GM18867 (cell line): ENCODE measurements at regions not wholly inside any gene's neighbourhood (a gene's known extent, or its start where the extent isn't known, plus 50 kb on each side); places are given as distances from the start of the nearest gene placed in this dataset.

Source experiments
- ATAC-seq: cut with Tn5 transposase; IDR thresholded peaks from one replicate; pipeline ENCODE4 v1.9.1; 2021; ENCODE audit warnings: mild to moderate bottlenecking, moderate library complexity; ENCODE audit not compliant: unreplicated experiment

GRCh38 chr15:96273317-96274086 lies 57.0 kb upstream of the NR2F2 start:
- no peak for ATAC-seq

DNA sequence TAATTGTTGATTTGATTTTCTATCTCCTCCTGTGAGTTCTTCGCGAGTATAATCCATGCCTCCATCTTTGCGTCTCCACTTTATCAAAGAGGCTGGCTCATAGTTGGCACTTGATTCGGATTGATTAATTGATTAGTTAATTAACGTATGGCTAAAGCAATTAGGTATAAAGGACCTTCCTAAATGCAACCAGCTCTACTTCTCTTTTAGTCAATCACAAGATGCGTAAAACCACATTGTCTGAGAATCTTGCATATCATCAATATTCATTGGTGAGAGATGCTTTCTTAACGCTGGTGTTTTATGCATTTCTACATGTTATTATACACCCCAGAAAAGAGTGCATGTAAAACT lies 56.4 kb upstream of the NR2F2 start:
- no peak for ATAC-seq

- ATAC-seq, result no peak
These were observed 55.8 kb upstream of the NR2F2 start for GRCh38 chr15:96274698-96275097.

- no peak for ATAC-seq
These were observed 53.9 kb upstream of the NR2F2 start for GRCh38 chr15:96276438-96277210.
